Parathyroid adenoma (tissue), 2 donors: ENCODE measurements at regions not wholly inside any gene's neighbourhood (a gene's known extent, or its start where the extent isn't known, plus 50 kb on each side); places are given as distances from the start of the nearest gene placed in this dataset.

Experiments used
- H2AFZ ChIP-seq: fragments of 300-600 bp; sonication (generic); one replicate; pipeline ENCODE4 v1.7.0; 2017; ENCODE audit warnings: antibody characterized with exemption, mild to moderate bottlenecking
- H3K27ac ChIP-seq: fragments of 300-600 bp; sonication (generic); one replicate; pipeline ENCODE4 v1.7.0; 2017
- H3K27me3 ChIP-seq: fragments of 300-600 bp; sonication (generic); one replicate; pipeline ENCODE4 v1.7.0; 2017; ENCODE audit warnings: low read length; ENCODE audit not compliant: control insufficient read depth, insufficient read depth
- H3K36me3 ChIP-seq: fragments of 300-600 bp; sonication (generic); one replicate; pipeline ENCODE4 v1.7.0; 2017; ENCODE audit warnings: low read length; ENCODE audit not compliant: control insufficient read depth, insufficient read depth
- H3K4me1 ChIP-seq: fragments of 300-600 bp; sonication (generic); one replicate; pipeline ENCODE4 v1.7.0; 2017; ENCODE audit warnings: control low read depth
- H3K4me2 ChIP-seq: fragments of 300-600 bp; sonication (generic); one replicate; pipeline ENCODE4 v1.7.0; 2017; ENCODE audit warnings: low read length
- H3K4me3 ChIP-seq: fragments of 300-600 bp; sonication (generic); one replicate; pipeline ENCODE4 v1.7.0; 2017; ENCODE audit warnings: low read depth, low read length
- H3K79me2 ChIP-seq: fragments of 300-600 bp; sonication (generic); one replicate; pipeline ENCODE4 v1.7.0; 2017; ENCODE audit warnings: control low read depth
- H3K9ac ChIP-seq: fragments of 300-600 bp; sonication (generic); one replicate; pipeline ENCODE4 v1.7.0; 2017; ENCODE audit warnings: mild to moderate bottlenecking
- H3K9me3 ChIP-seq: fragments of 300-600 bp; sonication (generic); one replicate; pipeline ENCODE4 v1.7.0; 2017; ENCODE audit warnings: low read length; ENCODE audit not compliant: control insufficient read depth
- CTCF ChIP-seq: fragments of 300-600 bp; sonication (generic); IDR thresholded peaks from one replicate; pipeline ENCODE4 v1.7.0; 2017; ENCODE audit warnings: antibody characterized with exemption, mild to moderate bottlenecking
- donor health status: primary hyperparathyroidism.

GRCh38 chr1:94702442-94702815 lies 117.7 kb upstream of the SLC44A3 start:
- Histone ChIP-seq H3K4me1 (no peaks in the 10 kb centered on the region), H2AFZ (no peak overlapping the region), H3K9me3 (no peaks in the 10 kb centered on the region), H3K4me3 (no peak overlapping the region), H3K9ac (no peak overlapping the region), H3K79me2 (no peaks in the 10 kb centered on the region), H3K27me3 (no peaks in the 10 kb centered on the region), H3K36me3 (no peaks in the 10 kb centered on the region), H3K27ac (no peak overlapping the region), H3K4me2 (no peak overlapping the region)
- TF ChIP-seq CTCF: no peak

- Histone ChIP-seq H3K4me1 (no peaks in the 10 kb centered on the region), H3K36me3 (no peaks in the 10 kb centered on the region), H3K4me2 (no peak overlapping the region), H3K9ac (no peak overlapping the region), H3K4me3 (no peak overlapping the region), H3K27ac (no peak overlapping the region), H3K27me3 (no peaks in the 10 kb centered on the region), H3K9me3 (no peaks in the 10 kb centered on the region), H2AFZ (no peak overlapping the region), H3K79me2 (no peaks in the 10 kb centered on the region)
- TF ChIP-seq CTCF: no peak
These were observed 118.2 kb upstream of the SLC44A3 start for GRCh38 chr1:94701796-94702441.

GRCh38 chr1:94698759-94699502 lies 121.2 kb upstream of the SLC44A3 start:
- H3K27ac ChIP-seq: no peak overlapping the region
- no peak overlapping the region for H2AFZ ChIP-seq
- H3K9ac ChIP-seq: no peak overlapping the region
- no peak overlapping the region for H3K4me2 ChIP-seq
- no peaks in the 10 kb centered on the region for H3K79me2 ChIP-seq
- no peaks in the 10 kb centered on the region for H3K27me3 ChIP-seq
- no peak for TF ChIP-seq CTCF
- H3K9me3 ChIP-seq: no peaks in the 10 kb centered on the region
- no peaks in the 10 kb centered on the region for H3K36me3 ChIP-seq
- no peak overlapping the region for H3K4me3 ChIP-seq
- no peaks in the 10 kb centered on the region for H3K4me1 ChIP-seq

- no peak overlapping the region for H3K27ac ChIP-seq
- H3K4me2 ChIP-seq: no peak overlapping the region
- H3K4me1 ChIP-seq: no peaks in the 10 kb centered on the region
- no peak for TF ChIP-seq CTCF
- no peaks in the 10 kb centered on the region for H3K36me3 ChIP-seq
- no peaks in the 10 kb centered on the region for H3K9me3 ChIP-seq
- no peaks in the 10 kb centered on the region for H3K27me3 ChIP-seq
- no peak overlapping the region for H2AFZ ChIP-seq
- no peak overlapping the region for H3K4me3 ChIP-seq
- H3K9ac ChIP-seq: no peak overlapping the region
- H3K79me2 ChIP-seq: no peaks in the 10 kb centered on the region
These were observed 121.8 kb upstream of the SLC44A3 start for GRCh38 chr1:94698356-94698755.

GRCh38 chr1:94697839-94698238 lies 122.3 kb upstream of the SLC44A3 start:
- Histone ChIP-seq H3K9ac (no peak overlapping the region), H3K4me3 (no peak overlapping the region), H3K9me3 (no peaks in the 10 kb centered on the region), H3K27ac (no peak overlapping the region), H3K4me2 (no peak overlapping the region), H3K36me3 (no peaks in the 10 kb centered on the region), H3K4me1 (no peaks in the 10 kb centered on the region), H2AFZ (no peak overlapping the region), H3K79me2 (no peaks in the 10 kb centered on the region), H3K27me3 (no peaks in the 10 kb centered on the region)
- no peak for TF ChIP-seq CTCF
